ENCODE measurements at regions not wholly inside any gene's neighbourhood (a gene's known extent, or its start where the extent isn't known, plus 50 kb on each side); places are given as distances from the start of the nearest gene placed in this dataset.

DNA sequence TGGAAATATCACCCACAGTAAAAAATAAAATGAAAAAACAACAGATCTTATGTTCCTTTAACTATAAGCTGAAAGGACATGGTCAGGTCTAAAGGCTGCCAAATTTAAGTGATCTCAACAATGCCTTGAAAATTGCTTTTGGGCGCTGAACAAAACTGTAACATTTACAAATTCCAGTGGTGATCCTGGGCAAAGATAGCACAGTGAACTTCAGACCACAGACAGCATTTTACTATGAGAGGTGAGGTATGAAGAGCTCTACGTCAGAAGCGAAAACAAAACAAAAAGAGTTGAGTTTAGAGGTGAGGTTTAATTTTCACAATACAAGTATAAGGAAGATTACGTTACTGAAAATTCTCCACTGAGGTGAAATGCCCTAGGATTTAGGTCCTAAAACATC lies 165.8 kb upstream of the STK32A start:
- TF ChIP-seq, protein P1, sequence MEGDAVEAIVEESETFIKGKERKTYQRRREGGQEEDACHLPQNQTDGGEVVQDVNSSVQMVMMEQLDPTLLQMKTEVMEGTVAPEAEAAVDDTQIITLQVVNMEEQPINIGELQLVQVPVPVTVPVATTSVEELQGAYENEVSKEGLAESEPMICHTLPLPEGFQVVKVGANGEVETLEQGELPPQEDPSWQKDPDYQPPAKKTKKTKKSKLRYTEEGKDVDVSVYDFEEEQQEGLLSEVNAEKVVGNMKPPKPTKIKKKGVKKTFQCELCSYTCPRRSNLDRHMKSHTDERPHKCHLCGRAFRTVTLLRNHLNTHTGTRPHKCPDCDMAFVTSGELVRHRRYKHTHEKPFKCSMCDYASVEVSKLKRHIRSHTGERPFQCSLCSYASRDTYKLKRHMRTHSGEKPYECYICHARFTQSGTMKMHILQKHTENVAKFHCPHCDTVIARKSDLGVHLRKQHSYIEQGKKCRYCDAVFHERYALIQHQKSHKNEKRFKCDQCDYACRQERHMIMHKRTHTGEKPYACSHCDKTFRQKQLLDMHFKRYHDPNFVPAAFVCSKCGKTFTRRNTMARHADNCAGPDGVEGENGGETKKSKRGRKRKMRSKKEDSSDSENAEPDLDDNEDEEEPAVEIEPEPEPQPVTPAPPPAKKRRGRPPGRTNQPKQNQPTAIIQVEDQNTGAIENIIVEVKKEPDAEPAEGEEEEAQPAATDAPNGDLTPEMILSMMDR (IDR thresholded peaks at IDR 0.05) = no peak
- TF ChIP-seq POLR2A (IDR thresholded peaks at IDR 0.05) (no peak), POLR2AphosphoS5 (IDR thresholded peaks at IDR 0.05) (no peak)

All from stomach (tissue), 4 donors.